Activated naive CD8-positive, alpha-beta T cell treated with anti-CD3 and anti-CD28 coated beads, Interleukin-2, amount 10 ng/mL, durations not matched to agents 7 days and 5 days (primary cell): ENCODE measurements at regions not wholly inside any gene's neighbourhood (a gene's known extent, or its start where the extent isn't known, plus 50 kb on each side); places are given as distances from the start of the nearest gene placed in this dataset.
"Not testable (repeated sequence)": the region's sequence is repeated elsewhere in the genome, so short reads cannot be mapped to it uniquely, and the experiment has no call there.

Source experiments
- ATAC-seq: fragments of 150-1000 bp; cut with Tn5 transposase; one replicate; pipeline ENCODE4 v1.10.0; 2021; ENCODE audit warnings: low read depth, moderate library complexity
- POLR2A ChIA-PET: fragments of 350-600 bp; sonication (Branson Sonifier 250); formaldehyde crosslinking; loops from one replicate; lab custom pipeline; 2021; ENCODE audit warnings: antibody characterized with exemption; lab: Charles Lee
- DNase-seq: peaks from one replicate; pipeline ENCODE4 v3.0.0; 2021
- H3K27ac Mint-ChIP-seq: one replicate; pipeline ENCODE4 v1.8.0; 2022; ENCODE audit warnings: mild to moderate bottlenecking, mixed read lengths
- H3K27me3 Mint-ChIP-seq: one replicate; pipeline ENCODE4 v1.8.0; 2022; ENCODE audit warnings: mild to moderate bottlenecking, moderate library complexity, mixed read lengths
- H3K36me3 Mint-ChIP-seq: one replicate; pipeline ENCODE4 v1.8.0; 2021; ENCODE audit warnings: mild to moderate bottlenecking, mixed read lengths
- H3K4me1 Mint-ChIP-seq: one replicate; pipeline ENCODE4 v1.8.0; 2021; ENCODE audit warnings: mixed read lengths
- H3K4me3 Mint-ChIP-seq: one replicate; pipeline ENCODE4 v1.8.0; 2022; ENCODE audit warnings: mild to moderate bottlenecking, moderate library complexity, mixed read lengths
- H3K9me3 Mint-ChIP-seq: one replicate; pipeline ENCODE4 v1.8.0; 2021; ENCODE audit warnings: mixed read lengths

- DNase-seq (no peak), ATAC-seq (no peak)
- POLR2A ChIA-PET: no interaction called here
- Mint-ChIP-seq H3K27me3 (no peaks in the 10 kb centered on the region), H3K9me3 (peaks cover 4% of the 10 kb centered on the region), H3K27ac (no peak overlapping the region), H3K4me1 (no peaks in the 10 kb centered on the region), H3K36me3 (no peaks in the 10 kb centered on the region), H3K4me3 (no peak overlapping the region)
Observed at GRCh38 chr5:105213078-105213477, 1650.5 kb upstream of the NUDT12 start.

GRCh38 chr5:105207066-105207465, 1644.5 kb upstream of the NUDT12 start:
- Mint-ChIP-seq H3K4me3 (no peak overlapping the region), H3K27ac (no peak overlapping the region), H3K4me1 (no peaks in the 10 kb centered on the region), H3K36me3 (no peaks in the 10 kb centered on the region), H3K9me3 (peaks cover 6% of the 10 kb centered on the region), H3K27me3 (no peaks in the 10 kb centered on the region)
- ATAC-seq (no peak), DNase-seq (no peak)
- POLR2A ChIA-PET: no interaction called here

GRCh38 chr5:105197531-105197930, 1634.9 kb upstream of the NUDT12 start:
- H3K36me3 Mint-ChIP-seq: no peaks in the 10 kb centered on the region
- peaks cover 9% of the 10 kb centered on the region for H3K9me3 Mint-ChIP-seq
- no peak overlapping the region for H3K27ac Mint-ChIP-seq
- H3K4me3 Mint-ChIP-seq: no peak overlapping the region
- DNase-seq (no peak), ATAC-seq (no peak)
- no peaks in the 10 kb centered on the region for H3K4me1 Mint-ChIP-seq
- H3K27me3 Mint-ChIP-seq: no peaks in the 10 kb centered on the region
- POLR2A ChIA-PET: no interaction called here

DNA sequence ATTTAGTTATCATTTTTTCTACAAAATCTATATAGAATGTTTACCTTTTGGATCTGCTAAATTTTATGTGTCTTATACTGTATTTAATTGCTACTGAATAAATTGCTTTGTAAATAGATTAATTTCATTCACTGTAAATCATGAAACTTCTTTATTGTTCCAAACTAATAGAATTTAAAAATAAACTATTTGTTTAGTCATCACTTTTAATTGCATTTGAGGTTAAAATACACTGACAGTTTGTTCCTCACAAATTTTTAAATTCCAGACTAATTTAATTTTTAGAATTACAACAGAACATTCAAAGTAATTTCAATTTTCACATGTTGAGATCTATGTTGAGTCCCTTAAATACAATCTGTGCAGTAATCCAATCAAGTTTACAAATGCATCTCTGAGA, 1633.2 kb upstream of the NUDT12 start:
- POLR2A ChIA-PET: no interaction called here
- ATAC-seq: no peak
- no peaks in the 10 kb centered on the region for H3K36me3 Mint-ChIP-seq

GRCh38 chr5:105172918-105173317, 1610.3 kb upstream of the NUDT12 start:
- no peaks in the 10 kb centered on the region for H3K4me1 Mint-ChIP-seq
- DNase-seq (no peak), ATAC-seq (no peak)
- H3K27ac Mint-ChIP-seq: no peak overlapping the region
- no peaks in the 10 kb centered on the region for H3K36me3 Mint-ChIP-seq
- no peak overlapping the region for H3K4me3 Mint-ChIP-seq
- POLR2A ChIA-PET: no interaction called here
- peaks cover 7% of the 10 kb centered on the region for H3K9me3 Mint-ChIP-seq
- H3K27me3 Mint-ChIP-seq: no peaks in the 10 kb centered on the region

More for the DNA sequence above, 1633.2 kb upstream of the NUDT12 start:
- Mint-ChIP-seq H3K4me3 (no peak overlapping the region), H3K27ac (no peak overlapping the region), H3K9me3 (peaks cover 5% of the 10 kb centered on the region), H3K4me1 (no peaks in the 10 kb centered on the region), H3K27me3 (no peaks in the 10 kb centered on the region)
- no peak for DNase-seq

- no peaks in the 10 kb centered on the region for H3K4me1 Mint-ChIP-seq
- ATAC-seq: no peak
- H3K4me3 Mint-ChIP-seq: no peak overlapping the region
- POLR2A ChIA-PET: no interaction called here
- no peaks in the 10 kb centered on the region for H3K27me3 Mint-ChIP-seq
- no peak for DNase-seq
- peaks cover 10% of the 10 kb centered on the region for H3K9me3 Mint-ChIP-seq
- H3K36me3 Mint-ChIP-seq: no peaks in the 10 kb centered on the region
- no peak overlapping the region for H3K27ac Mint-ChIP-seq
Observed at GRCh38 chr5:105168806-105169205, 1606.2 kb upstream of the NUDT12 start.

DNA sequence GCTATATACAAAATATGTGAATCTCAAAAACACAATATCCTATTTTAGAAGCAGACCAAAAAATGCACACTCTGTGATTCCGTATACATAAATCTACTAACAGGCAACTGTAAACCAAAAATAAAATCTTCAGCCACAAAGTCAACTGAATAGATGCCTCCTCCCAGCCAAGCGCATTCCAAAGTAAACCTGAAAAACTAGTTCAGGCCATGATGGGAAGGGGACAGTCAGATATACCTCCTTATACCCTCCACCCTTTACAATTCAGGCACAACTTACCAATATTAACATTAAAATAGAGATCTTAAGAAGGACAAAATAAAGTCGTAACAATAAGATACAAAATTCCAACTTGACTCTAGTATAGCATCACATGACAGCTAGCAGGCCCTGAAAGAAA, 1604.5 kb upstream of the NUDT12 start:
- H3K27ac Mint-ChIP-seq: no peak overlapping the region
- DNase-seq (no peak), ATAC-seq (no peak)
- POLR2A ChIA-PET: no interaction called here
- no peaks in the 10 kb centered on the region for H3K27me3 Mint-ChIP-seq
- H3K36me3 Mint-ChIP-seq: no peaks in the 10 kb centered on the region
- H3K4me3 Mint-ChIP-seq: no peak overlapping the region
- peaks cover 10% of the 10 kb centered on the region for H3K9me3 Mint-ChIP-seq
- no peaks in the 10 kb centered on the region for H3K4me1 Mint-ChIP-seq

- no peaks in the 10 kb centered on the region for H3K4me1 Mint-ChIP-seq
- H3K27ac Mint-ChIP-seq: no peak overlapping the region
- no peaks in the 10 kb centered on the region for H3K36me3 Mint-ChIP-seq
- DNase-seq (no peak), ATAC-seq (no peak)
- H3K4me3 Mint-ChIP-seq: no peak overlapping the region
- H3K27me3 Mint-ChIP-seq: no peaks in the 10 kb centered on the region
- POLR2A ChIA-PET: no interaction called here
- peaks cover 10% of the 10 kb centered on the region for H3K9me3 Mint-ChIP-seq
Observed at GRCh38 chr5:105163547-105163946, 1601.0 kb upstream of the NUDT12 start.

DNA sequence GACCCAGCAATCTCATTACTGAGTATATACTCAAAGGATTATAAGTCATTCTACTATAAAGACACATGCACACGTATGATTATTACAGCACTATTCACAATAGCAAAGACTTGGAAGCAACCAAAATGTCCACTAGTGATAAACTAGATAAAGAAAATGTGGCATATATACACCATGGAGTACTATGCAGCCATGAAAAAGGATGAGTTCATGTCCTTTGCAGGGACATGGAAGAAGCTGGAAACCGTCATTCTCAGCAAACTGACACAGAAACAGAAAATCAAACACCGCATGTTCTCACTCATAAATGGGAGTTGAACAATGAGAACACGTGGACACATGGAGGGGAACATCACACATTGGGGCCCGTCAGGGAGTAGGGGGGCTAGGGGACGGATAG, 1600.0 kb upstream of the NUDT12 start:
- H3K9me3 Mint-ChIP-seq, H3K4me3 Mint-ChIP-seq, ATAC-seq, H3K27me3 Mint-ChIP-seq, DNase-seq, H3K36me3 Mint-ChIP-seq, POLR2A ChIA-PET, H3K27ac Mint-ChIP-seq, H3K4me1 Mint-ChIP-seq: not testable (repeated sequence)

DNA sequence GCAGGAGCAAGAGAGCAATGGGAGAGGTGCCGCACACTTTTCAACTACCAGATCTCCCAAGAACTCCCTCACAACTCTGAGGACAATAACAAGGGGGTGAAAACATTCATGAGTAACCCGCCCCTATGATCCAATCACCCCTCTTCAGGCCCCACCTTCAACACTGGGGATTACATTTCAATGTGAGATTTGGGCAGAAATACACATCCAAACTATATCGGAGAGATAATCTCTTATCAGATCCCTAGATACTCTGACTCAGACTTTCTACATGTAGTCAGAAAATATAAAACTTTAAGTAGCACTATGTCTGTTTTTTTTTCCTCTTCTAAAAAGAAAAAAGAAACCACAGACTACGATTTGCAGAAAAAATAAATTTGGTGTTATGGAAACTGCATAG, 1595.9 kb upstream of the NUDT12 start:
- ATAC-seq (no peak), DNase-seq (no peak)
- Mint-ChIP-seq H3K9me3 (peaks cover 6% of the 10 kb centered on the region), H3K36me3 (no peaks in the 10 kb centered on the region), H3K27ac (no peak overlapping the region), H3K27me3 (no peaks in the 10 kb centered on the region), H3K4me1 (no peaks in the 10 kb centered on the region), H3K4me3 (no peak overlapping the region)
- POLR2A ChIA-PET: no interaction called here

DNA sequence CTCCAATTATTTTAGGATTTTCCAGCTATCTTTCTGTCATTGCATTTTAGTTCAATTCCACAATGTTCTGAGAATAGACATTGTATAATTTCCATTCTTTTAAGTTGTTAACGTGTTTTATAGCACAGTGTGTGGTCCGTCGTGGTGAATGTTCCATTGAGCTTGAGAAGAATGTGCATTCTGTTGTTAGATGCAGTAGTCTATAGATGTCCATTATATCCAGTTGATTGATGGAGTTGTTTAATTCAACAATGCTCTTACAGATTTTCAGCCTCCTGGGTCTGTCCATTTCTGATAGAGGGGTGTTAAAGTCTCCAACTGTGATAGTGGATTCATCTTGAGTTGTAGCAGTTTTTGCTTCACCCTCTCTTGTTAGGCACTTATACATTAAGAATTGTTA, 1587.7 kb upstream of the NUDT12 start:
- H3K4me3 Mint-ChIP-seq: no peak overlapping the region
- H3K4me1 Mint-ChIP-seq: no peaks in the 10 kb centered on the region
- DNase-seq: no peak
- H3K9me3 Mint-ChIP-seq: peaks cover 6% of the 10 kb centered on the region
- H3K27me3 Mint-ChIP-seq: no peaks in the 10 kb centered on the region
- no peak overlapping the region for H3K27ac Mint-ChIP-seq
- ATAC-seq: no peak
- H3K36me3 Mint-ChIP-seq: no peaks in the 10 kb centered on the region
- POLR2A ChIA-PET: no interaction called here

GRCh38 chr5:105146867-105147266, 1584.3 kb upstream of the NUDT12 start:
- no peaks in the 10 kb centered on the region for H3K9me3 Mint-ChIP-seq
- no peaks in the 10 kb centered on the region for H3K27me3 Mint-ChIP-seq
- no peak for DNase-seq
- no peaks in the 10 kb centered on the region for H3K4me1 Mint-ChIP-seq
- POLR2A ChIA-PET: no interaction called here
- H3K4me3 Mint-ChIP-seq: no peak overlapping the region
- no peaks in the 10 kb centered on the region for H3K36me3 Mint-ChIP-seq
- no peak overlapping the region for H3K27ac Mint-ChIP-seq
- no peak for ATAC-seq

DNA sequence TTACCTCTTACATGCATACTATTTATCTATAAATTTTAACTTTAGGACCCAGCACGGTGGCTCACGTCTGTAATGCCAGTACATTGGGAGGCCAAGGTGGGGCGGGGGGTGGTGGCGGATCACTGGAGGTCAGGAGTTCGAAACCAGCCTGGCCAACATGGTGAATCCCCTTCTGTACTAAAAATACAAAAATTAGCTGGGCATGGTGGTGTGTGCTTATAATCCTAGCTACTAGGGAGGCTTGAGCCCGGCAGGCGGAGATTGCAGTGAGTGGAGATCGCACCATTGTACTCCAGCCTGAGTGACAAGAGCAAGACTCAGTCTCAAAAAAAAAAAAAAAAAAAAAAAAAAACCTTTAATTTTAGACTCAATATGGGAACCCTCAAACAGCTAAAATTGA, 1582.6 kb upstream of the NUDT12 start:
- POLR2A ChIA-PET: no interaction called here
- DNase-seq: no peak

GRCh38 chr5:105134328-105134727, 1571.7 kb upstream of the NUDT12 start:
- Mint-ChIP-seq H3K27ac (no peak overlapping the region), H3K36me3 (no peaks in the 10 kb centered on the region), H3K4me3 (no peak overlapping the region), H3K9me3 (no peaks in the 10 kb centered on the region), H3K27me3 (no peaks in the 10 kb centered on the region), H3K4me1 (no peaks in the 10 kb centered on the region)
- POLR2A ChIA-PET: no interaction called here
- DNase-seq (no peak), ATAC-seq (no peak)

More for the DNA sequence above, 1582.6 kb upstream of the NUDT12 start:
- no peaks in the 10 kb centered on the region for H3K36me3 Mint-ChIP-seq
- H3K9me3 Mint-ChIP-seq: no peaks in the 10 kb centered on the region
- H3K27me3 Mint-ChIP-seq: no peaks in the 10 kb centered on the region
- no peaks in the 10 kb centered on the region for H3K4me1 Mint-ChIP-seq
- no peak for ATAC-seq
- no peak overlapping the region for H3K4me3 Mint-ChIP-seq
- no peak overlapping the region for H3K27ac Mint-ChIP-seq

DNA sequence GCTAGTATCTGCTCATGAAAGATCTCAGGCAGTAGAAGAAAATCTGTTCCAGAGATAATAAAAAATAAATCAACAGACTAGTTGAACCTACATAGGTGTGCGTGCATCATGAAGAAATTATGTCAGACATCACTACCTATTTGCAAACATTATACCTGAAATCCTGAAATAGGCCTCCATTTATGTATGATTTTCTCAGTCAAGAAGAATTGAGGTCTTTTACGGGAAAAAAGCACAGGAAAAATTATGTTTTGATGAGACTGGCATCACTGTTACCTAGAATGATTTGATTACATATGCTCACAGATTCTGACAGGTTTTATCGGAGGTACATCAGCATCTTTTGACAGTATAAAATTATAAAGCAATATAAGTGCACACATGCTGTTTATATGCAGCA, 1570.5 kb upstream of the NUDT12 start:
- Mint-ChIP-seq H3K9me3 (no peaks in the 10 kb centered on the region), H3K27me3 (no peaks in the 10 kb centered on the region), H3K4me1 (no peaks in the 10 kb centered on the region), H3K27ac (no peak overlapping the region), H3K4me3 (no peak overlapping the region), H3K36me3 (no peaks in the 10 kb centered on the region)
- no peak for DNase-seq
- ATAC-seq: no peak
- POLR2A ChIA-PET: no interaction called here
